GM12878 (cell line): ENCODE measurements at regions not wholly inside any gene's neighbourhood (a gene's known extent, or its start where the extent isn't known, plus 50 kb on each side); places are given as distances from the start of the nearest gene placed in this dataset.

Experiments used
- CBX3 ChIP-seq: fragments of 200-600 bp; sonication (generic); IDR thresholded peaks from 2 replicates; pipeline ENCODE4 v1.6.1; 2016; ENCODE audit warnings: low read depth, borderline replicate concordance
- CTCF ChIP-seq, 3 experiments: IDR thresholded peaks in 2 of 3; conservative IDR thresholded peaks in 1 of 3; 2 replicates each; pipeline ENCODE4 v1.5.1; 2011; ENCODE audit warnings: low read depth in 3 of 3, low read length in 3 of 3, mild to moderate bottlenecking in 3 of 3, control low read depth in 2 of 3, moderate library complexity in 2 of 3, inconsistent platforms in 1 of 3, mixed read lengths in 1 of 3; ENCODE audit not compliant: control insufficient read depth in 2 of 3, insufficient read depth in 1 of 3; ENCODE audit errors: extremely low read depth in 1 of 3
- EZH2 ChIP-seq: IDR thresholded peaks from 2 replicates; pipeline ENCODE4 v1.6.1; 2012; ENCODE audit warnings: low read depth, mild to moderate bottlenecking, control low read depth, inconsistent platforms, low read length, borderline replicate concordance; ENCODE audit not compliant: control insufficient read depth
- NR2C2 ChIP-seq: IDR thresholded peaks from 2 replicates; pipeline ENCODE4 v1.6.1; 2011; ENCODE audit warnings: borderline replicate concordance, low read depth; ENCODE audit not compliant: control insufficient read depth, insufficient read length
- RFX5 ChIP-seq: IDR thresholded peaks from 2 replicates; pipeline ENCODE4 v1.6.1; 2011; ENCODE audit warnings: low read depth, low read length, improper control_type of control experiment
- TAF1 ChIP-seq: IDR thresholded peaks from 2 replicates; pipeline ENCODE4 v1.6.1; 2011; ENCODE audit warnings: mild to moderate bottlenecking, low read depth, low read length, borderline replicate concordance

GRCh38 chr1:34275150-34275549 lies 98.4 kb downstream of the C1orf94 start:
- TF ChIP-seq CTCF (IDR thresholded peaks at IDR 0.05 in 2 of 3, conservative IDR thresholded peaks at IDR 0.05 in 1 of 3; ENCODE audit: control insufficient read depth in 2 of 3, extremely low read depth in 1 of 3, insufficient read depth in 1 of 3, low read depth in 3 of 3, low read length in 3 of 3) (no peak), NR2C2 (no peak), EZH2 (no peak), CBX3 (no peak), TAF1 (no peak), RFX5 (no peak)
